ENCODE measurements at regions not wholly inside any gene's neighbourhood (a gene's known extent, or its start where the extent isn't known, plus 50 kb on each side); places are given as distances from the start of the nearest gene placed in this dataset.

DNA sequence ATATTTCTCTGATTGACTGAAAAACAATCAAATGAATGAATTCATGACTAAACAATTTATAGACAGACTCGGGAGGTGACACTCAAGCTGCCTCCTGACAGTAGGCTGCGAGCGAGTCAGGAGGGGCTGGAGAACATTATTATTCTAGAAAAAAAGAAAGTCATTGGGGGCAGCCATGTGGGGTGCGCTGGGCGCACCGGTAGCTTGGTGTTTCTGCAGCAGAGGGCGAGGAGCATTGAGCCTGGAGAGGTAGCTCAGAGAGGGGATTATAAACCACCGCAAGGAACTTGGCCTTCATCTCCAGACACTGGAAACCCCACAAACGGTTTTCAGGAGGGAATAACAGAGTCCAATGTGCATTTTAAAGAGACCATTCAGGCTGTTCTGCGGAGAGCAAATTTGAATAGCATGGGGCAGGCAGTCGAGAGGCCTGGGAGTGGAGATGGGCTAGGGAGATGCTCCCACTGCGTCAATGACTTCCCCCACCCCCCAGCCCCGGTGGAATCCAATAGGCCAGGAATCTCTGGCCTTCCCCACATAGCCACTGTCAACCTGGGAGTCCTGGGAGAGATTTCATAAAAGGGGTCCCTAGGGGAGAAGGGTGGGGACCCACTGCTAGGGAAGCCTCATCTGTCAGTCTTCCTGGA lies 168.3 kb downstream of the BCOR start:
- ChIA-PET CTCF (interaction anchor here (0.6 to 0.7 kb wide), 3 partner anchors 10 to 453 kb away, joined by 3 read pairs; no protein-coding TSS in a partner anchor), POLR2A (interaction anchor here (0.6 kb wide), 1 partner anchor 271 kb away, joined by 3 read pairs; no protein-coding TSS in a partner anchor)
- no peak overlapping the region for H3K27ac ChIP-seq (ENCODE audit: extremely low read depth, low read depth, low read length)
- no peaks in the 10 kb centered on the region for H3K9me3 ChIP-seq (ENCODE audit: control insufficient read depth, insufficient read depth, low read depth, low read length)
- no peak for TF ChIP-seq ZNF580 (tag by site-specific recombination; IDR thresholded peaks at IDR 0.05)
- no peak for TF ChIP-seq ZNF416 (tag by site-specific recombination; IDR thresholded peaks at IDR 0.05)
- no peak for TF ChIP-seq ZNF514 (tag by site-specific recombination; IDR thresholded peaks at IDR 0.05)
- no peak for TF ChIP-seq ZNF791 (tag by site-specific recombination; IDR thresholded peaks at IDR 0.05)
- no peak for TF ChIP-seq ZNF549 (tag by site-specific recombination; IDR thresholded peaks at IDR 0.05)
- TF ChIP-seq, protein P1, sequence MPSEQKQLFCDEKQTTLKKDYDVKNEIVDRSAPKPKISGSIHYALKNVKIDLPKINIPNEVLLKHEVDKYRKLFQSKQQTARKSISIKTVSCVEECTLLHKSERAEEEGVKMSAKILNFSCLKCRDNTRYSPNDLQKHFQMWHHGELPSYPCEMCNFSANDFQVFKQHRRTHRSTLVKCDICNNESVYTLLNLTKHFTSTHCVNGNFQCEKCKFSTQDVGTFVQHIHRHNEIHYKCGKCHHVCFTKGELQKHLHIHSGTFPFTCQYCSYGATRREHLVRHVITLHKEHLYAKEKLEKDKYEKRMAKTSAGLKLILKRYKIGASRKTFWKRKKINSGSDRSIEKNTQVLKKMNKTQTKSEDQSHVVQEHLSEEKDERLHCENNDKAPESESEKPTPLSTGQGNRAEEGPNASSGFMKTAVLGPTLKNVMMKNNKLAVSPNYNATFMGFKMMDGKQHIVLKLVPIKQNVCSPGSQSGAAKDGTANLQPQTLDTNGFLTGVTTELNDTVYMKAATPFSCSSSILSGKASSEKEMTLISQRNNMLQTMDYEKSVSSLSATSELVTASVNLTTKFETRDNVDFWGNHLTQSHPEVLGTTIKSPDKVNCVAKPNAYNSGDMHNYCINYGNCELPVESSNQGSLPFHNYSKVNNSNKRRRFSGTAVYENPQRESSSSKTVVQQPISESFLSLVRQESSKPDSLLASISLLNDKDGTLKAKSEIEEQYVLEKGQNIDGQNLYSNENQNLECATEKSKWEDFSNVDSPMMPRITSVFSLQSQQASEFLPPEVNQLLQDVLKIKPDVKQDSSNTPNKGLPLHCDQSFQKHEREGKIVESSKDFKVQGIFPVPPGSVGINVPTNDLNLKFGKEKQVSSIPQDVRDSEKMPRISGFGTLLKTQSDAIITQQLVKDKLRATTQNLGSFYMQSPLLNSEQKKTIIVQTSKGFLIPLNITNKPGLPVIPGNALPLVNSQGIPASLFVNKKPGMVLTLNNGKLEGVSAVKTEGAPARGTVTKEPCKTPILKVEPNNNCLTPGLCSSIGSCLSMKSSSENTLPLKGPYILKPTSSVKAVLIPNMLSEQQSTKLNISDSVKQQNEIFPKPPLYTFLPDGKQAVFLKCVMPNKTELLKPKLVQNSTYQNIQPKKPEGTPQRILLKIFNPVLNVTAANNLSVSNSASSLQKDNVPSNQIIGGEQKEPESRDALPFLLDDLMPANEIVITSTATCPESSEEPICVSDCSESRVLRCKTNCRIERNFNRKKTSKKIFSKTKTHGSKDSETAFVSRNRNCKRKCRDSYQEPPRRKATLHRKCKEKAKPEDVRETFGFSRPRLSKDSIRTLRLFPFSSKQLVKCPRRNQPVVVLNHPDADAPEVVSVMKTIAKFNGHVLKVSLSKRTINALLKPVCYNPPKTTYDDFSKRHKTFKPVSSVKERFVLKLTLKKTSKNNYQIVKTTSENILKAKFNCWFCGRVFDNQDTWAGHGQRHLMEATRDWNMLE (tag by site-specific recombination; conservative IDR thresholded peaks at IDR 0.05; ENCODE audit: low read depth), result no peak
- no peak for TF ChIP-seq ZNF19 (tag by site-specific recombination; IDR thresholded peaks at IDR 0.05; ENCODE audit: low read depth)
- no peak for TF ChIP-seq SCRT1 (tag by site-specific recombination; IDR thresholded peaks at IDR 0.05; ENCODE audit: borderline replicate concordance)
- no peak for TF ChIP-seq ZNF214 (tag by site-specific recombination; IDR thresholded peaks at IDR 0.05; ENCODE audit: borderline replicate concordance)
- no peak for TF ChIP-seq ZSCAN18 (tag by site-specific recombination; IDR thresholded peaks at IDR 0.05)
- no peak for TF ChIP-seq ZNF324 (tag by site-specific recombination; IDR thresholded peaks at IDR 0.05)
- TF ChIP-seq ZSCAN23 (tag by site-specific recombination; IDR thresholded peaks at IDR 0.05), result no peak
- no peak for TF ChIP-seq ZNF571 (tag by site-specific recombination; IDR thresholded peaks at IDR 0.05)
- no peaks in the 10 kb centered on the region; the same call in 1 of the 2 replicates for H3K4me1 ChIP-seq (ENCODE audit: control insufficient read depth, insufficient read depth, low read length)
- no peaks in the 10 kb centered on the region for H3K36me3 ChIP-seq (ENCODE audit: control insufficient read depth in 2 of 2, insufficient read depth in 1 of 2, low read length in 2 of 2)
- no peak overlapping the region for H3K4me3 ChIP-seq (ENCODE audit: low read depth, low read length)

DNA sequence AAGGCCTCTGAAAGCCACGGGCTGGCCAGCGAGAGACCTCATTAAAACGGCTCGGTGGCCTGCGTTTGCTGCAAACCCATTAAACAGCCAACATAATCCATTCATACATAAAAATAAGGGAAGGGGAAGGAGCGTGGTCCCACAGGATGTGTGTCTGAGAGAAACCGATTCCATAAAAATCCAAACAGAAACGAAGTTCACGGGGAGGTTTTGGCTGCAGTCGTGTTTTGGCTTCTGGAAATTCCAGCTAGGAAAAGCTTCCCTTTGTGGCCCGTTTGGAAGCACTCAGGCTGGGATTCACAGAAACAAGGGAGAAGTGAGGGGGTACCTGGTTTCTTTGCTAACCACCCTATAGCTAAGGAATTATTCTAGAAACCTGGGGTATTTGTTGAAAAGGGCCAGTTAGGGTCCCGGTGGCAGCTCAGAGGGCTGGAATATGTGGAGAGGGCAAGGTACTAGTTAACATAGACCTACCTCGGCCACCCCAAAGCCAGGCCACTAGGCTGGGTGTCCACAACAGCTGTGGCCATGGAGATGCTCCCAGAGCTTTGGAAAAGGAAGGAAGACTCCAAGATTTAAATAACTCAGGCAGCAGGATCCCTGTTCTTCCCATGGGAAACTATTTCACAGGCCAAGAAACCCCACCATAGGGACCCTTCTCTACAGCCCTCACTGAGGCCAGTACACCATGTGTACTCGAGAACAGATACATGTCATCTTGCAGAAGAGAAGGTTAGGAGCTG lies 166.8 kb downstream of the BCOR start:
- ChIA-PET CTCF (interaction anchor here (0.6 to 0.7 kb wide), 3 partner anchors 95 to 1030 kb away, joined by 3 to 4 read pairs (median 3); no protein-coding TSS in a partner anchor), POLR2A (interaction anchor here (0.6 kb wide), 1 partner anchor 38 kb away, joined by 3 read pairs; no protein-coding TSS in a partner anchor)
- Histone ChIP-seq H3K4me3 (ENCODE audit: low read depth, low read length) (no peak overlapping the region), H3K36me3 (ENCODE audit: control insufficient read depth in 2 of 2, insufficient read depth in 1 of 2, low read length in 2 of 2) (no peaks in the 10 kb centered on the region), H3K9me3 (ENCODE audit: control insufficient read depth, insufficient read depth, low read depth, low read length) (no peaks in the 10 kb centered on the region), H3K4me1 (ENCODE audit: control insufficient read depth, insufficient read depth, low read length) (no peaks in the 10 kb centered on the region; the same call in 1 of the 2 replicates), H3K27ac (ENCODE audit: extremely low read depth, low read depth, low read length) (no peak overlapping the region)
- TF ChIP-seq ZNF76 (tag by site-specific recombination; IDR thresholded peaks at IDR 0.05; ENCODE audit: borderline replicate concordance, low read depth), result no peak
- no peak for TF ChIP-seq ZNF830 (tag by site-specific recombination; IDR thresholded peaks at IDR 0.05; ENCODE audit: low read depth)
- TF ChIP-seq, protein P2, sequence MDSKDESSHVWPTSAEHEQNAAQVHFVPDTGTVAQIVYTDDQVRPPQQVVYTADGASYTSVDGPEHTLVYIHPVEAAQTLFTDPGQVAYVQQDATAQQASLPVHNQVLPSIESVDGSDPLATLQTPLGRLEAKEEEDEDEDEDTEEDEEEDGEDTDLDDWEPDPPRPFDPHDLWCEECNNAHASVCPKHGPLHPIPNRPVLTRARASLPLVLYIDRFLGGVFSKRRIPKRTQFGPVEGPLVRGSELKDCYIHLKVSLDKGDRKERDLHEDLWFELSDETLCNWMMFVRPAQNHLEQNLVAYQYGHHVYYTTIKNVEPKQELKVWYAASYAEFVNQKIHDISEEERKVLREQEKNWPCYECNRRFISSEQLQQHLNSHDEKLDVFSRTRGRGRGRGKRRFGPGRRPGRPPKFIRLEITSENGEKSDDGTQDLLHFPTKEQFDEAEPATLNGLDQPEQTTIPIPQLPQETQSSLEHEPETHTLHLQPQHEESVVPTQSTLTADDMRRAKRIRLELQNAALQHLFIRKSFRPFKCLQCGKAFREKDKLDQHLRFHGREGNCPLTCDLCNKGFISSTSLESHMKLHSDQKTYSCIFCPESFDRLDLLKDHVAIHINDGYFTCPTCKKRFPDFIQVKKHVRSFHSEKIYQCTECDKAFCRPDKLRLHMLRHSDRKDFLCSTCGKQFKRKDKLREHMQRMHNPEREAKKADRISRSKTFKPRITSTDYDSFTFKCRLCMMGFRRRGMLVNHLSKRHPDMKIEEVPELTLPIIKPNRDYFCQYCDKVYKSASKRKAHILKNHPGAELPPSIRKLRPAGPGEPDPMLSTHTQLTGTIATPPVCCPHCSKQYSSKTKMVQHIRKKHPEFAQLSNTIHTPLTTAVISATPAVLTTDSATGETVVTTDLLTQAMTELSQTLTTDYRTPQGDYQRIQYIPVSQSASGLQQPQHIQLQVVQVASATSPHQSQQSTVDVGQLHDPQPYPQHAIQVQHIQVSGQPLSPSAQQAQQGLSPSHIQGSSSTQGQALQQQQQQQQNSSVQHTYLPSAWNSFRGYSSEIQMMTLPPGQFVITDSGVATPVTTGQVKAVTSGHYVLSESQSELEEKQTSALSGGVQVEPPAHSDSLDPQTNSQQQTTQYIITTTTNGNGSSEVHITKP (tag by site-specific recombination; IDR thresholded peaks at IDR 0.05), result no peak
- no peak for TF ChIP-seq ZNF140 (tag by site-specific recombination; IDR thresholded peaks at IDR 0.05)
- TF ChIP-seq ZNF626 (tag by site-specific recombination; IDR thresholded peaks at IDR 0.05), result no peak
- TF ChIP-seq TRIM28 (IDR thresholded peaks at IDR 0.05; ENCODE audit: borderline replicate concordance, low read length), result no peak
- TF ChIP-seq GLI4 (tag by site-specific recombination; IDR thresholded peaks at IDR 0.05), result no peak

All from HEK293 (cell line).